Muscle layer of colon (tissue), 2 donors: ENCODE measurements at regions not wholly inside any gene's neighbourhood (a gene's known extent, or its start where the extent isn't known, plus 50 kb on each side); places are given as distances from the start of the nearest gene placed in this dataset.

Experiments used
- H3K27ac ChIP-seq: one replicate; pipeline ENCODE4 v1.7.0; 2013; ENCODE audit warnings: low read depth, mild to moderate bottlenecking, low read length, moderate library complexity
- H3K27me3 ChIP-seq, 2 donors: one replicate each; pipeline ENCODE4 v1.7.0; 2013; ENCODE audit warnings: low read length in 2 of 2, mild to moderate bottlenecking in 2 of 2; ENCODE audit not compliant: insufficient read depth in 2 of 2, control insufficient read depth in 1 of 2
- H3K36me3 ChIP-seq: one replicate; pipeline ENCODE4 v1.7.0; 2013; ENCODE audit warnings: mild to moderate bottlenecking, low read length; ENCODE audit not compliant: insufficient read depth
- H3K4me1 ChIP-seq: one replicate; pipeline ENCODE4 v1.7.0; 2013; ENCODE audit warnings: mild to moderate bottlenecking, low read length; ENCODE audit not compliant: insufficient read depth
- H3K4me3 ChIP-seq, 2 donors: one replicate each; pipeline ENCODE4 v1.7.0; 2013; ENCODE audit warnings: low read length in 2 of 2, low read depth in 1 of 2, mild to moderate bottlenecking in 1 of 2, moderate library complexity in 1 of 2
- H3K9ac ChIP-seq: one replicate; pipeline ENCODE4 v1.7.0; 2013; ENCODE audit warnings: low read length
- H3K9me3 ChIP-seq: one replicate; pipeline ENCODE4 v1.7.0; 2013; ENCODE audit warnings: mild to moderate bottlenecking, low read length
- donor health status: abdominal sarcoma.
- donor health status: Adenocarcinoma of cecum.

DNA sequence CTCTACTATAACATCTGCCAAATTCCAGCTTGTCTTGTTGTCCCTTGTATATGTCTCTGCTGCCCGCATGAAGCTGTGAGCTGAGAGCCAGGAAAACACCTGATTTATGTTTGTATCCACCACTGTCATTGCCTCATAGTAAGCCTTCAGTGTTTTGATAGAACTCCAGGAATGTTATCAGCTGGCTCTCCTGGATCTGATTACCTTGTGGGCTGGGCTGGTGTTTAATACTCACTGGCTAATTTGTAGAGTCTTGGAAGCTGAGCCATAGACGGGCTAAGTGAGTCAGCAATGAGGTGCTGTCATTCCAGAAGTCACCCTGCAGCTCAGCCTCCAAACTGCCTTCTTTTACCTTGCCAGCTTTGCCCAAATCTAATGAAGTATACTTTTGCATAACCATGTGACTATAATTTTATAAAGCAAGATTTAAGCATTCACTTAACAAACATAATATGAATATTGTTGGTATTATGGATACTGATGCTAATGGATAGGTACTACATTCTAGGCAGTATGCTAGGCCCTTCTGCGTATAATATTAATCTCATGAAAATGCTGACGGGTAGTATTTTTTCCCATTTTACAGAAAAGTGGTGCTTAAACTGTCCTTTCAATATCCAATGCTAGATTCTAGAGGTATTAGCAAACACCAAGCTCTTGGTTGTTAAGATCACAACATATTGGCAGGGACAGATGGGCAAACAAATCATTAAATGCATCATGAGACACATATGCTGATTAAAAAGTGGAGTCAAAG lies 62.7 kb upstream of the GATA6 start:
- Histone ChIP-seq H3K4me1 (no peaks in the 10 kb centered on the region), H3K27ac (no peak overlapping the region), H3K4me3 (no peak overlapping the region), H3K9ac (no peak overlapping the region), H3K9me3 (no peaks in the 10 kb centered on the region), H3K36me3 (no peaks in the 10 kb centered on the region), H3K27me3 (no peaks in the 10 kb centered on the region)

DNA sequence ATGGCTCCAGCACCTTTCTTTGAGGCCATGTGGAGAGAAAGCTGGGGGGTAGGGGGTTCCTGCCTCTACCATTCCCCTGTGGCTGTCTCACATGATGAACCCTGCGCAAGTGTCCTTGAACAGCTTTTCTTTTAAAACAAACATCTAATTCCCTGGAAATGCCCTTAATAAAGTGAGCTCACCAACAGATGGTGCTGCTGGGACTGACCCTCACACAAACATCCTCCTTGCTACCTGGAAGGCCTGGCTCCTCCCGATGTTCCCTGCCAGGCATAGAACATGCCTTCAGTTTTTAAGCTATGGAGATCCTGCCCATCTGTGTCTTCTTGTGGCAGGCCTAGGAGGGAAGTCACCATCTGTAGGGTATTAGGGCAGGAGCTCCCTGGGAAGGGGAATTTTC lies 60.7 kb upstream of the GATA6 start:
- H3K36me3 ChIP-seq, result no peaks in the 10 kb centered on the region
- H3K9me3 ChIP-seq, result no peaks in the 10 kb centered on the region
- no peak overlapping the region for H3K9ac ChIP-seq
- H3K4me3 ChIP-seq, result no peak overlapping the region
- H3K27me3 ChIP-seq, result no peaks in the 10 kb centered on the region
- H3K27ac ChIP-seq, result no peak overlapping the region
- H3K4me1 ChIP-seq, result no peaks in the 10 kb centered on the region

DNA sequence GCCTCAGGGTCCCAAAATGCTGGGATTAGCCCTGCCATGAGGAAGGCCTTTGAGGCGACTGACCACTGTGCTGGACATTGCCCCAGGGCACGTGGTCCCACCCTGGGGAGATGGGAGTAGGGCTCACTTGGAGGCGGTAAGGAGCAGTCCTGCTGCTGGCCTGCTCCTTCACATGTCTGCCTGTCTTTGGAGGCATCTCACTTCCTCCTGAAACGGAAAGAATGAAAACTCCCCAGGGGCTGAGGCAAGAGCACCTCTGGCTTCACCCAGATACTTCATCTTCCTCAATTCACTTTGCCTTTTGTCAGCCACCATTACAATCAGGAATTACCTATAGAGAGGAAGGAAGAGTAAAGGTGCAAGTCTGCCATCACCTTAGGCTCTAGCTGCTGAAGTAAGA lies 59.9 kb upstream of the GATA6 start:
- no peaks in the 10 kb centered on the region for H3K4me1 ChIP-seq
- H3K36me3 ChIP-seq, result no peaks in the 10 kb centered on the region
- H3K9ac ChIP-seq, result no peak overlapping the region
- no peak overlapping the region for H3K4me3 ChIP-seq
- no peaks in the 10 kb centered on the region for H3K27me3 ChIP-seq
- H3K9me3 ChIP-seq, result no peaks in the 10 kb centered on the region
- no peak overlapping the region for H3K27ac ChIP-seq

DNA sequence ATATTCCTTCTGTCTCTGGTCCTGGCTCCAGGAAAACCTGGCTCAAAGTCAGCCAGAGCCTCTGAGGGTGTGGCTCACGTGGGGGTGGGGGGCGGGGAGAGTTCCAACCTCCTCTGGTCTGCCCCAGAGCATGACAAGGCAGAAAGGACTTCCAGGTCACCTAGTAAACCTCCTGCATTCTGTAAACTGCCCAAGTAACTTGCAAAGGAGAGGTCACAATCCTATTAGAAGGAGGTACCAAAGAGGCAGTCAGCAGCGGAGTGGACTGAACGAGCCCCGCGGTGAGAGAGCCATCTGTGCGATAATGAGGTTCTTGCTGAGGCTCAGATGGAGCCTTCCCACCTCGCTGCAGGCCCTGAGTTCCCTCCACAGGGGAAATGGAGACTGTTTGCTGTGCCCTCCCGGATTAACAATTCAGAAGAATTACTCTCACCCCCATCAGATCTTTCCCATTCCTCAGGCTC lies 58.9 kb upstream of the GATA6 start:
- H3K36me3 ChIP-seq, result no peaks in the 10 kb centered on the region
- no peak overlapping the region for H3K9ac ChIP-seq
- no peak overlapping the region for H3K4me3 ChIP-seq
- no peaks in the 10 kb centered on the region for H3K27me3 ChIP-seq
- no peaks in the 10 kb centered on the region for H3K9me3 ChIP-seq
- H3K27ac ChIP-seq, result no peak overlapping the region
- no peaks in the 10 kb centered on the region for H3K4me1 ChIP-seq

- Histone ChIP-seq H3K9ac (no peak overlapping the region), H3K9me3 (no peaks in the 10 kb centered on the region), H3K27me3 (no peaks in the 10 kb centered on the region), H3K4me3 (no peak overlapping the region), H3K4me1 (no peaks in the 10 kb centered on the region), H3K27ac (no peak overlapping the region), H3K36me3 (no peaks in the 10 kb centered on the region)
Observed at GRCh38 chr18:22112215-22112614, 57.2 kb upstream of the GATA6 start.

- H3K9ac ChIP-seq, result no peak overlapping the region
- H3K36me3 ChIP-seq, result no peaks in the 10 kb centered on the region
- no peak overlapping the region for H3K4me3 ChIP-seq
- no peak overlapping the region for H3K27ac ChIP-seq
- H3K27me3 ChIP-seq, result no peaks in the 10 kb centered on the region
- no peaks in the 10 kb centered on the region for H3K9me3 ChIP-seq
- H3K4me1 ChIP-seq, result no peaks in the 10 kb centered on the region
Observed at GRCh38 chr18:22113144-22113844, 56.1 kb upstream of the GATA6 start.

DNA sequence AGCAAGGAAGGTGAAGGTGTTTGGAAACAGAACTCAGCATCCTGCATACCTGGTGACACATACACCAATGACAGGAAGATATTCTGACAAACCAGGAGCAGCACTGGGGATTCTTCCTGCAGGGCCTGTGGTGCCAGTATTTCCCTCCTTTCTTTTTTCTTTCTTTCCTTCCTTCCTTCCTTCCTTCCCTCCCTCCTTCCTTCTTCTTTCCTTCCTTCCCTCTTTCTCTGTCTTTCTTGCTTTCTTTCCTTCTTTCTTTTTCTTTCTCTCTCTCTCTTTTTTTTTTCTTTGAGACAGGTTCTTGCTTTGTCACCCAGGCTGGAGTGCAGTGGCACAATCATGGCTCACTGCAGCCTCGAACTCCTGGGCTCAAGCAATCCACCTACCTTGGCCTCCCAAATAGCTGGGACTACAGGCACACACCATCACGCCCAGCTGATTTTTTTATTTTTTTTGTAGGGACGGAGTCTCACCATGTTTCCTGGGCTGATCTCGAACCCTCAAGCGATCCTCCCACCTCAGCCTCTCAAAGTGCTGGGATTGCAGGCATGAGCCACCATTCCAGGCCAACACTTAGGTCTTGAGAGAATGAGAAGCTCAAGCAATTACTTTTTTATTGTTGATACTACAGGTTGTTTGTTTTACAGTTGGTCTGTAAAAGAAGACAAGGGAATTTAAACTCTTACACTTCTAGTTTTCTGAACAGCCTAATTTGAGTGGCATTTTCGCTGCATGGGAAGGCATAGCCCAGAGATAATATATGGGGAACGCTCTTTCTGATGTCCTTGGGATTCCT lies 54.7 kb upstream of the GATA6 start:
- H3K4me3 ChIP-seq, result no peak overlapping the region
- H3K9ac ChIP-seq, result no peak overlapping the region
- no peaks in the 10 kb centered on the region for H3K4me1 ChIP-seq
- no peaks in the 10 kb centered on the region for H3K27me3 ChIP-seq
- no peaks in the 10 kb centered on the region for H3K9me3 ChIP-seq
- H3K27ac ChIP-seq, result no peak overlapping the region
- no peaks in the 10 kb centered on the region for H3K36me3 ChIP-seq

DNA sequence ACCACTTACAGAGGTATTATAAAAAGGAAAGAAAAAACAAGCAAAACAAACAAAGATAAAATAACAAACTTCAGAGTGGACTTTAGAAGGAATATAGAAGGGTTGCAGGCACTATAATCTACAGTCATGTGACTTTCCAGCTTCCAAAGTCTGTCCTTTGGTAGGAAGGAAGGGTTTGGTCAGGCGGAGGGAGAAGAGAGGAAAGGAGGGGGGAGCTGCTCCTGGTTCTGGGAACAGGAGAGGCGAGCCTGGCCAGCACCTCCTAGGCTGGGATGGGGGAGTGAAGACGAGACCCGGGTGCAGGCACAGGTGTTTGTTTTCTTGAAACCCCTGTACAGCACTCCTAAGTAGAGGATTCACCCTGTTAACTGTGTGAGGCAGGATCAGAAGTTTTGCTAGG lies 53.8 kb upstream of the GATA6 start:
- Histone ChIP-seq H3K27me3 (no peaks in the 10 kb centered on the region), H3K36me3 (no peaks in the 10 kb centered on the region), H3K27ac (no peak overlapping the region), H3K4me1 (no peaks in the 10 kb centered on the region), H3K9me3 (no peaks in the 10 kb centered on the region), H3K9ac (no peak overlapping the region), H3K4me3 (no peak overlapping the region)
